Activated naive CD4-positive, alpha-beta T cell treated with anti-CD3 and anti-CD28 coated beads, Interleukin-2, amount 50 U/mL, for 72 hours (primary cell): ENCODE measurements at regions not wholly inside any gene's neighbourhood (a gene's known extent, or its start where the extent isn't known, plus 50 kb on each side); places are given as distances from the start of the nearest gene placed in this dataset.

Experiments
- ATAC-seq, 2 donors: fragments of 150-1000 bp; cut with Tn5 transposase; 2 replicates each; pipeline ENCODE4 v1.10.0; 2021; ENCODE audit warnings: mild to moderate bottlenecking in 2 of 2, moderate library complexity in 2 of 2
- DNase-seq, 2 donors: peaks; one replicate each; pipeline ENCODE4 v3.0.0; 2021 to 2022; ENCODE audit warnings: low spot score in 2 of 2
- H3K27ac Mint-ChIP-seq, 2 donors: one replicate each; pipeline ENCODE4 v1.8.0; 2022; ENCODE audit warnings: mild to moderate bottlenecking in 2 of 2, mixed read lengths in 2 of 2
- H3K36me3 Mint-ChIP-seq, 2 donors: one replicate each; pipeline ENCODE4 v1.8.0; 2022; ENCODE audit warnings: mixed read lengths in 2 of 2
- H3K9me3 Mint-ChIP-seq, 2 donors: one replicate each; pipeline ENCODE4 v1.8.0; 2022; ENCODE audit warnings: mixed read lengths in 2 of 2

GRCh38 chr12:45627407-45628069, 102.0 kb upstream of the ARID2 start:
- DNase-seq (no peak), ATAC-seq (no peak)
- Mint-ChIP-seq H3K27ac (no peak overlapping the region), H3K36me3 (no peaks in the 10 kb centered on the region), H3K9me3 (no peaks in the 10 kb centered on the region)

GRCh38 chr12:45629292-45629691, 100.2 kb upstream of the ARID2 start:
- no peaks in the 10 kb centered on the region for H3K36me3 Mint-ChIP-seq
- H3K27ac Mint-ChIP-seq, result no peak overlapping the region
- DNase-seq (no peak), ATAC-seq (no peak)
- H3K9me3 Mint-ChIP-seq, result no peaks in the 10 kb centered on the region

GRCh38 chr12:45633733-45634132, 95.8 kb upstream of the ARID2 start:
- Mint-ChIP-seq H3K27ac (no peak overlapping the region), H3K9me3 (no peaks in the 10 kb centered on the region), H3K36me3 (no peaks in the 10 kb centered on the region)
- no peak for DNase-seq
- ATAC-seq, result no peak

- no peaks in the 10 kb centered on the region for H3K36me3 Mint-ChIP-seq
- ATAC-seq (no peak), DNase-seq (no peak)
- no peak overlapping the region for H3K27ac Mint-ChIP-seq
- no peaks in the 10 kb centered on the region for H3K9me3 Mint-ChIP-seq
Measured at GRCh38 chr12:45634273-45634917, 95.1 kb upstream of the ARID2 start.

- Mint-ChIP-seq H3K36me3 (no peaks in the 10 kb centered on the region), H3K27ac (no peak overlapping the region), H3K9me3 (no peaks in the 10 kb centered on the region)
- ATAC-seq (no peak), DNase-seq (no peak)
Measured at GRCh38 chr12:45637242-45637641, 92.3 kb upstream of the ARID2 start.

- Mint-ChIP-seq H3K9me3 (no peaks in the 10 kb centered on the region), H3K36me3 (no peaks in the 10 kb centered on the region), H3K27ac (no peak overlapping the region)
- no peak for DNase-seq
- no peak for ATAC-seq
Measured at GRCh38 chr12:45637706-45638105, 91.8 kb upstream of the ARID2 start.

- ATAC-seq (no peak), DNase-seq (no peak)
- H3K27ac Mint-ChIP-seq, result no peak overlapping the region
- no peaks in the 10 kb centered on the region for H3K36me3 Mint-ChIP-seq
- no peaks in the 10 kb centered on the region for H3K9me3 Mint-ChIP-seq
Measured at GRCh38 chr12:45638386-45638785, 91.1 kb upstream of the ARID2 start.

GRCh38 chr12:45644541-45644940, 85.0 kb upstream of the ARID2 start:
- ATAC-seq, result peak in 1 of 2 donors; percentile 56
- no peak for DNase-seq
- Mint-ChIP-seq H3K36me3 (no peaks in the 10 kb centered on the region), H3K9me3 (peaks cover 4 to 5% of the 10 kb centered on the region in 2 donors), H3K27ac (peak overlapping the region in 1 of 2 donors; percentile 56)

GRCh38 chr12:45646851-45647581, 82.5 kb upstream of the ARID2 start:
- no peak for ATAC-seq
- Mint-ChIP-seq H3K36me3 (no peaks in the 10 kb centered on the region), H3K27ac (no peak overlapping the region), H3K9me3 (peaks cover 4 to 5% of the 10 kb centered on the region in 2 donors)
- DNase-seq, result no peak

GRCh38 chr12:45648070-45648469, 81.4 kb upstream of the ARID2 start:
- Mint-ChIP-seq H3K27ac (no peak overlapping the region), H3K36me3 (no peaks in the 10 kb centered on the region), H3K9me3 (peaks cover 4 to 5% of the 10 kb centered on the region in 2 donors)
- DNase-seq (no peak), ATAC-seq (no peak)

GRCh38 chr12:45651029-45651428, 78.5 kb upstream of the ARID2 start:
- Mint-ChIP-seq H3K36me3 (no peaks in the 10 kb centered on the region), H3K27ac (no peak overlapping the region), H3K9me3 (no peaks in the 10 kb centered on the region)
- no peak for DNase-seq
- ATAC-seq, result no peak

GRCh38 chr12:45654002-45654665, 75.4 kb upstream of the ARID2 start:
- no peak for ATAC-seq
- DNase-seq, result no peak
- H3K36me3 Mint-ChIP-seq, result no peaks in the 10 kb centered on the region
- H3K9me3 Mint-ChIP-seq, result no peaks in the 10 kb centered on the region
- H3K27ac Mint-ChIP-seq, result no peak overlapping the region

GRCh38 chr12:45655186-45655585, 74.3 kb upstream of the ARID2 start:
- H3K36me3 Mint-ChIP-seq, result no peaks in the 10 kb centered on the region
- ATAC-seq (peak; percentile 85 to 91), DNase-seq (peak in 1 of 2 donors; percentile 10)
- peaks cover 0 to 4% of the 10 kb centered on the region in 2 donors for H3K9me3 Mint-ChIP-seq
- no peak overlapping the region for H3K27ac Mint-ChIP-seq

GRCh38 chr12:45655743-45656142, 73.8 kb upstream of the ARID2 start:
- Mint-ChIP-seq H3K36me3 (no peaks in the 10 kb centered on the region), H3K9me3 (peaks cover 0 to 7% of the 10 kb centered on the region in 2 donors), H3K27ac (no peak overlapping the region)
- DNase-seq, result no peak
- ATAC-seq, result no peak

GRCh38 chr12:45658020-45658419, 71.5 kb upstream of the ARID2 start:
- Mint-ChIP-seq H3K27ac (no peak overlapping the region), H3K9me3 (peaks cover 0 to 8% of the 10 kb centered on the region in 2 donors), H3K36me3 (no peaks in the 10 kb centered on the region)
- no peak for DNase-seq
- ATAC-seq, result no peak

GRCh38 chr12:45660330-45660729, 69.2 kb upstream of the ARID2 start:
- DNase-seq, result no peak
- Mint-ChIP-seq H3K36me3 (no peaks in the 10 kb centered on the region), H3K27ac (no peak overlapping the region), H3K9me3 (peaks cover 0 to 14% of the 10 kb centered on the region in 2 donors)
- no peak for ATAC-seq

GRCh38 chr12:45663455-45663854, 66.1 kb upstream of the ARID2 start:
- H3K36me3 Mint-ChIP-seq, result no peaks in the 10 kb centered on the region
- no peak for ATAC-seq
- no peak overlapping the region for H3K27ac Mint-ChIP-seq
- DNase-seq, result no peak
- H3K9me3 Mint-ChIP-seq, result peaks cover 0 to 14% of the 10 kb centered on the region in 2 donors
